Stimulated activated CD4-positive, alpha-beta T cell treated with anti-CD3 and anti-CD28 coated beads, Interleukin-12 subunit alpha, Interleukin-12 subunit beta, amount 100 ng/mL, for 4 hours (primary cell): ENCODE measurements at regions not wholly inside any gene's neighbourhood (a gene's known extent, or its start where the extent isn't known, plus 50 kb on each side); places are given as distances from the start of the nearest gene placed in this dataset.

Source experiments
- DNase-seq: peaks from one replicate; pipeline ENCODE4 v3.0.0-alpha.2; 2020

DNA sequence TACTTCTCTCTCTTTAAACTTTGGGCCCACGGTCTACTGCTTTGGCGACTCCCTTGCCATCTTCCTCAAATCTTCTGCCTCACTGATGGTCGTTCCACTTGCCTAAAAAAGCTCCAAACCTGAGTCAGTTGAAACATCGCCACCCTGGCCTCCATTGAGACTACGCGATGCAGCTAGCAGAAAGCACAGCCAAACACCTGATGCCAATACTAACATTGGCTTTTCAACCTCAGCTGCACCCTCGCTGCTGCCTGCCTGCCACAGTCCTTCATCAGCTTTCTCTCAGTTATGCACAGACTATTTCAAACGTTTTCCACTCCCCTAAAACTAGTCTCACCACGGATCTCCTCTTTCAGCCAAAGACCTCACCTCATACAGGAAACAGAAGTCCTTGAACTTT, 214.2 kb upstream of the TMCO5A start:
- DNase-seq: no peak

DNA sequence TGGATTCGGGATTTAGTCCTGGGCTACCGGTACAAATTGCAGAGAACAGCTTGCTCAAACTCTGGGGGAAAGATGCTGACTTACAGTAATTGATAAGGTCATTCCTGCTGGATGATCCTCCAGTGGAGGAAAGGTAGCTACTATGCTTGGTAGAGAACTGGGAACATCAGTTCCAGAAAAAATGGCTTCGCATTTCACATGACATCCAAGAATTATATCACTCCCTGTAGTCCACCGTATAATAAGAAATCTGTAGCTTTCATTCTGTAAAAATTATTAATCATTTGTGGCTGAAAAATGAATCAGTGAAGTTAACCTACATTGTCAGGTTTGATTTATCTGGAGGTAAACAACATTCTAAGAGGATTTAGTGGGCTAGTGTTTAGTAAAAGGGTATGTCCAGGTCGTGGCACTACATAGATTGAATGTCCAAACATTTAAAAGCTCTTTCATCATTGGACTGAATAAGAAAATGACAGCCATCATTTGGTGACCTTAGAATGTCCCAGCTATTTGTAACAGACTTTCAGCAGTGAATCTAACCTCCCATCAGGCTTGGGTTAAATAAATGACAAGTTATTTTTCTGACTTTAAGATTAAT, 203.2 kb upstream of the TMCO5A start:
- no peak for DNase-seq

DNA sequence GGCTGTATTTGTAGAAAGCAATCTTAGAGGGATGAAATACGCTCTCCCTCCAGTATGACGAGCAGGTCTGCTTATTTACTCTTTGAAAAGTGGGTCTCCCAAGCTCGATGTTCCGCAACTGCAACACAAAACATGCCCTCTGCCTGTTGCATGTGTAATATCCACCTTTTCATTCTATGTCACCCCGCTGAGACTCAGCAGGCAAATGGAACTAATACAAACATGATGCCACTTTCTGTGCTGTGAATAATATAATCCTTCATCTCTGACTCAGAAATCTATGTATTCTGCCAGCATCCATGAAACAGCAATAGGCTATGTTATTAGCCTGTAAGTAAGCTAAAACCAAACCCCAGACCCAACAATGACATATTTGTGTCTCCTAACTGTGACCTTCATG, 200.8 kb upstream of the TMCO5A start:
- DNase-seq: no peak

DNA sequence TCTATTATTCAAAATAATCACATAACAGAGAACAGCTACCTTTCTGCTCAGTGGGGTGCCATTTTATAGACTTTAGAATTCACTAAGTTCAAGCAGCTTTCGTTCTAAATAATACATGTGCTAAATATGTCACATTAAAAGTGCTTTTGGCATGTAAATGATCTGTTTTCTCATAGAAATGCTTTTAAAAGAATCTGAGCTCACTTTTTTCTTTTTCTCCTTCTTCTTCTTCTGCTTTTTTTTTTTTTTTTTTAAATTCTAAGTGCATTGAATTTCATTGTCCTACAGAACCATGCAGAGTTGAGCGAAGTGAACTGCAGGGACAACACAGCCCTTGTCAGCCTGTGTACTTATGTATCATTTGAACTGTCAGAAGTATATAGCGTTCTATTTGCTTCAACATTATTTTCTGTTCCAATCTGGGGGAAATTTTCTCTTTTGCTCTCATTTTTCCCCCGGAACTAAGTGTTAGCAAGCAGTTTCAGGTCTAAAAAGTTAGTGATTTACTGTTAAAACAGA, 193.8 kb upstream of the TMCO5A start:
- no peak for DNase-seq

DNA sequence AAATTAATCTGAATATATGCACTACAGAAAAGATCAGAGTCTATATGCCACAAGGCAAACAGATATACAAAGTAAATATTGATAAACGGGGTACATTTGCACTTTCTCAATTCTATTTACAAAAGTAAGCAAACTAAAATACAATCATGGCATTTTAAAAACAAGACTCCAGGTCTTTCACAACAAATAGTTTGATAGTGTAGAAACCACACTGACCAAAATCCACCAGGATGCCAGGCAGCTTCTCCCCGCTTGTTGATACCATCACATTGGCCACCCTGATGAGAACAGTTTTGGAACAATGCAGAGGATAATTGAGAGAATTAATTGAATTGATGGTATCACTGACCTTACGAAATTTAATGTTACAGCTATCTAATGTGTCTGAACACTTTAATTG, 190.6 kb upstream of the TMCO5A start:
- DNase-seq: no peak

DNA sequence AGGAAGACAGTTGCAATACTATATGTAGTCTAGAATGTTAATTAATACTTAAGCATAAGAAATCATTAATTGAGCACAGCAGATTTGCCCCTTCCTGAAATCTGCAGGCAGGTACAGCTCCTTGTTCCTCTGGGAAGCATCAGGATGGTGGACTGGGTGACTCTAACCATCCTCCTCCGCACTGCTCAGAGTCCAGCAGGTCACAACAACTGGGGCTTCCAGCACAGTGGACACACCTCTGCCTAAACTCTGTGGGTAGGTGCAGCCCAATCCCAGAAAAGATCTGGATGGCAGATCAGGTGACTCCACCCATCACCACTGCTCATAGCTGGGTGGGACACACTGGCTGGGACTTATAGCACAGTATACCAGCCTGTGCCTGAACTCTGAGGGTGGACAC, 189.9 kb upstream of the TMCO5A start:
- DNase-seq: no peak

DNA sequence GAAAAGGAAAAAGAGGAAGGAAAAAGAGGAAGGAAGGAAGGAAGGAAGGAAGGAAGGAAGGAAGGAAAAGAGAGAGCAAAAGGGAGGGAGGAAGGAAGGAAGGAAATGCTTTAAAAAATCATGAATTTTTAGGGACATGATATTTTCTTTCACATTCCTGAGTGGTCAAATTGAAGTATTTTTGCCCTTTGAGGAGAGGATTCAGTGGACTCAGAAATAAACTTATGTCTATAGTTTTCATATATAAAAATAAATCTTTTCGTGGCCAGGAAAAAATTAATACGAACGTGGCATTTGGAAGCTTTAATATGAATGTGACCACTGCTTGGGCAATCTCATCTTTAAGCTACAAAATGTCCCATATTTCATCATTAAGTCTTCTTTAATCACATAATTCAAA, 183.0 kb upstream of the TMCO5A start:
- no peak for DNase-seq

DNA sequence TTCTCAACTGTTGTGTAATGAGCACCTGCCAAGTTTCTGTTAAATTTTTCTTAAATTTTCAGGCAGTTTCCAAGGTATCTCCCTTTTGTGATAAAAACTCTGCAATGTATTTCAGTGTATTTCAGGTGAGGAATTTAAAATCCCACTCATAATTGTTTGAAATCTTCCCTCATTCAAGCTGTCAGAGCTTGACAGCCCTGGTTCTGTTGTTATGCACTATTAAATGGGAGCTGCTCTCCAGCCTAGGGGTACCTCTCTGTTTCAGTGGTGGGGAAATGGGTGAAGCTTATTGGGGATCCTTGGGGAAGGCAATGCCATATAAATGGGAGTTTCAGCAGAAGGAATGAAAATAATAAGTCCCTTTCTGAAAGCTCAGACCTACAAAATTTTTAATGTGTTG, 178.0 kb upstream of the TMCO5A start:
- no peak for DNase-seq

DNA sequence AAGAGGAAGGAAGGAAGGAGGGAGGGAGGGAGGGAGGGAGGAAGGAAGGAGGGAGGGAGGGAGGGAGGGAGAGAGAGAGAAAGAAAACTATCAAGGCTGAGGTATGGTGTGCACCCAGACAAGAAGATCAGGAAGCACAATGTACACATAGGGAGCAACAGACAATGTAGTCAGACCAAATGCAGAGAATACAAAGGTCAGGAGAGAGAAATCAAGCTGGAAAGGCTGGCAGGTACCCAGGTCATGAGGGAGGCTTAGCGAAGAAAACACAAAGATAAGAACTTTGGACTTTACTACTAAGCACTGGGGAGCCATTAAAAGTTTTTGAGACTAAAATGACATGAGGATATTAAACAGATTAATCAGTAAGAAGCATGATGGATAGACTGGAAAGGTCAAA, 176.0 kb upstream of the TMCO5A start:
- DNase-seq: no peak

DNA sequence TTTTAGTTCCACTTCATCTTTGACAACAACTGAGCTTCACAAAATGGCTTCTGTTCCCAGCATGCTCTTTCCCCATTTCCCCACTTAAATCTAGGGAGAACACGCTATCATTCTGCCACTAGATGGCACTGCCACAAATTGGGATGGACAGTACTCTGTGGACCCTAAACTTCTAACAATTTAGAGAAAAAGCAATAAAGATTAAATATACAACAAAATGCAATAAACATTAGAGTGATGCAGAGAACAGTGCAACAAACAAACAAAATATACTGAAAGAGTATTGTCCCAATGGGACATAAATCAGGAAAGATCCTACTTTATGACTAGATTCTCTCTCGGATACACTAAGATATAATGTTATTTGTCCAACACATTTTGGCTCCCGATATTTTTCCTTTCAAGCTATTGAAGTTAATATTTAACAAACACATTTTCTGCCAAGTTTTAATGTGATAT, 169.7 kb upstream of the TMCO5A start:
- DNase-seq: peak; percentile 3

DNA sequence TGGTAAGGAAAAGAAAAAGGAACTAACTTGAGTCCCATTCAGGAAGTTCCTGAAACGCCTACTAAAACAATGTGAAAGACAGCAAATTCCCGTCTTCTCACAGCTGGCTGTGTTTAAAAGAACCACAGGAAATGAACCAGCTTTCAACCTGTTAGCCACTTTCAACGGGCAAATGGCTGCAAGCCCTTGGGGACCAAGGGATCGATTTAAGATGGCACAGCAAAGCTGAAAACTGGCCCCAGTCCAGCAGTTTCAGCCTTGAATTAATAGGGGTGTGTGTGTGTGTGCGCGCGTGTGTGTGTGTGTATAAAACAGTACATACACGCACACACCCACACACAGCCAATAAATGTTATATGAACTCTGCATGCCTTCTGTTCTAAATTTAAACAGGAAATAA, 168.7 kb upstream of the TMCO5A start:
- DNase-seq: no peak

DNA sequence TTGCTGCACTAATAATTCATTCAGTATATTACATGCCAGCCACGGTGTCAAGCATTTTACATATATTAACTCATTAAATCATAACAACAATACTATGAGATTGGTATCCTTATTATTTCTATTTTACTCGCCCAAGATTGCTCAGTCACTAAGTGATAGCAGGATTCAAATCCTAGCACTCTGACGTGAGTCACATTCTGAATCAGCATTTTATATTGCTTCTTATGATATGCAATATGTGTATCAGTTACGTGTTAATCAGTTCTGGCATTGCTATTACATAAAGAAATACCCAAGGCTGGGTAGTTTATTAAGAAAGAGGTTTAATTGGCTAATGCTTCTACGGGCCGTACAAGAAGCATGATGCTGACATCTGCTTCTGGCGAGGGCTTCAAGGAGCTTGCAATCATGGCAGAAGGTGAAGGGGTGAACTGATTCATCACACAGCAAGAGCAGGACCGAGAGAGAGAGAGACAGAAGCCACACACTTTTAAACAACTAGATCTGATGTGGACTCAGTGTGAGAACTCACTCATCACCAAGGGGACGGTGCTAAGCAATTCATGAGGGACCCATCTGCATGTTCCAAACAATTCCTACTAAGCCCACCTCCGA, 166.5 kb upstream of the TMCO5A start:
- DNase-seq: no peak

DNA sequence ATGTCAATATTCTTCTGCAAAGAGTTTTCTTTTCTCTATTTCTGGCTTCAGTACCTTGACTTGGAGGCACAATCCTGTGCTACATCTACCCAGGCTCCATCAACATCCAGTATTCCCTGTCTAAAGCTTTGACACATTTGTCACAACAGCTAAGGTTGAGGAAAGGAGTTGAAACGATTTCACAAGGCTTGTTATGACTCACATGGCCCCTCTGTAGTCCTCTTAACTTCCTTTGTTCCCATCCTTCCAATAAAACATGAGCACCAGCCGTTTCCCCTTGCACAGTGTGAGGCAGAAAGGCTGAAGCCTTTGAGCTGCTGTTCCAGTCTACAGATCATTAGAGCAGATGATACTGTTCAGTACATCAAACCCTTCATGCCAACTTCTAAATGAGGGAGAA, 163.0 kb upstream of the TMCO5A start:
- no peak for DNase-seq

DNA sequence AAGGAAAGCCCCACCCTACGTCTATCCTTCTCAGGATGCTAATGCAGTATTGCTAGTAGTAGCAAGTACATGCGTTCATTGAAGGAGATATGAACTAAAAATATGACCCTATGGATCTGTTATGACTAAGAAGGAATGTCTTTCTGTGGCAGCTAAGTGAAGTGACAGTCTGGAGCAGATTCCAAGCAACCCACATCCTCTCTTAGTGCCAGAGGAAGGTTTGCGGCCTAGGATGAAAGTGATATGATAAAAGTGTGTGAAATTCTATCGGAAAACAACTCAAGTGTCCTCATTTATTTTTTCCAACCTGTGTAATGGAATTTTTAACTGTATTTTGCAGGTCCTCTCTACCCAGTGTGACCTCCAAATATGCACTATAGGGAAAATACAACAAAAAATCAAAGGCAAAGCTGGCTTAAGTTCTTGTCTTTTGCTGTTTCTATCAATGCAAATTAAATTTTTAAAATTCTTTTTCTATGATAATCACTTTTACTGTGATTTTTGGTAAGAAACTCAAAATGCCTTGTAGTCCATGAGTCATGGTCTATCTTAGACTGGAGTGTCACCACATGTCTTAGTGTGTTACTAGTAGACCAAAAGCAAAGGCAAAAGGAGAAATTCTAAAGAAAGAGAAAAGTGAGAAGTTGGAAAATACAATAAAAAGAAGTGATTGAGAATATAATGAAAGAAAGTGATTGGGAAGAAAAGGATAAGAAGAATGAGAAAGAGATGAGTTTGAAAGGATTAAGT, 161.2 kb upstream of the TMCO5A start:
- no peak for DNase-seq

DNA sequence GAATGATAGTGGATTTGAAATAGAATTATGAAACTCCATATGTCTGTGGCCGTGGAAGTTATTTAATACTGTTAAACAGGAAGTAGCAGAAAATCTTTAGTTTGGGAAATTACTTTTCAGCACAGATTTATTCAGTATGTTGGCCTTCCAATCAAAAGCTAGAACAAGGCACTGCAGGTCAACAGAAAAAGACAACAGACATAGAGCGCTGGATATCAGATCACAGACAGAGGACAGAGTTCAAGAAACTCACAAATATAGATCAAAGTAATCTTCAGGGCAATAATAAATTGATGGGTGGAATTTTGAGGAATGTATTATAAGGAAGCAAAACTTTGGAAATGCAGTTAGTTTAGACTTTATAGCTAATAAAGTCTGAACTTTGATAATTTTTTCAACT, 159.5 kb upstream of the TMCO5A start:
- no peak for DNase-seq

DNA sequence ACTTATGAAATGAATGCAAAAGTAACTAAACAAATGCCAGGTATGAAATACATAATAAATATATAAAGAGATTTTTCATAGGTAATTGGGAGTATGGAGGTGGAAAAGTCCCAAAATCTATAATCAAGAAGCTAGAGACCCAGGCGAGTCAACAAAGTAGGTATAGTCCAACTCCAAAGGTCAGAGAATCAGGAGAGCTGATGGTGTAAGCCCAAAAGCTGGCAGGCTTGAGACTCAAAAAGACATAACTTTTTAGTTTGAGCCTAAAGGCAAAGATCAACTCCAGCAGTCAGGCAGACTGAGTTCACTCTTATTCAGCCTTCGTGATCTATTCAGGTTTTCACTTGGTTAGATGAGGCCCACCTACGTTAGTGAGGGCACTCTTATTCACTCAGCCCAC, 157.4 kb upstream of the TMCO5A start:
- no peak for DNase-seq

DNA sequence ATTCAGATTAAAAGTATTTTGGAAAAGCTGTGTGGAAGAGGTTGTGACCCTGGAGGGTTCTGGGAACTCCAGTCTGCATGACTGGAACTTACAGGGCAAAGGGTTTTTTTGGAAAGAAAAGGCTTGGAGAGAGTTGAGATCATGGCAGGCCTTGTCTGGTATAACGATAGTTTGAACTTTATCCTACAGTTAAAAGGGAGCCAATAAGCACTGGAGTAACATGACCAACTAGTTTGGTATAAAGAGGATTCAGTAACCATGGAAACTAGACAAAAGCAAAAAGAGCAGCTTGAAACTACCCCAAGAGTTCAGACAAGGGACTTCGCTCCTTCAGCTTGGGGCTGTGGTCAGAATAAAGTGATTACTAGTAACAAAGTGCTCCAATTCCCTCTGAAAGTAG, 151.2 kb upstream of the TMCO5A start:
- DNase-seq: no peak

DNA sequence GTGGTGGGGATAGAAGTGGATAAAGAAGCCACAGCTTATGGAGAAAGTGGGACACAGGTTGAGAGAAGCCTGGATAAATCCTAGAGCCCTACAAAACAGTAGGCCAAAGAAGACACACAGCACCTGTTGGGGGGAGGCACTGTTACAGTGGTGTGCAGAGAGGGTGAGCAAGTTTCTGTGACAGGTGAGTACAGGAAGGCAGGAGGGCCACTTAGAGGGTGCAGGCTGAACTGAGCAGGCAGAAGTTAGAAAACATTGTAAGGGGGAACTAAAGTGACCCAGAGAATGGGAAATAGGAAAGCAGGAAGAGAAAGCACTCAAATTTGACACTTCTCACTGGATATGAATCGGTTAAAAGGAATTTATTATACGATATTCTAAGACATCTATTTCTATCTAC, 146.1 kb upstream of the TMCO5A start:
- no peak for DNase-seq

DNA sequence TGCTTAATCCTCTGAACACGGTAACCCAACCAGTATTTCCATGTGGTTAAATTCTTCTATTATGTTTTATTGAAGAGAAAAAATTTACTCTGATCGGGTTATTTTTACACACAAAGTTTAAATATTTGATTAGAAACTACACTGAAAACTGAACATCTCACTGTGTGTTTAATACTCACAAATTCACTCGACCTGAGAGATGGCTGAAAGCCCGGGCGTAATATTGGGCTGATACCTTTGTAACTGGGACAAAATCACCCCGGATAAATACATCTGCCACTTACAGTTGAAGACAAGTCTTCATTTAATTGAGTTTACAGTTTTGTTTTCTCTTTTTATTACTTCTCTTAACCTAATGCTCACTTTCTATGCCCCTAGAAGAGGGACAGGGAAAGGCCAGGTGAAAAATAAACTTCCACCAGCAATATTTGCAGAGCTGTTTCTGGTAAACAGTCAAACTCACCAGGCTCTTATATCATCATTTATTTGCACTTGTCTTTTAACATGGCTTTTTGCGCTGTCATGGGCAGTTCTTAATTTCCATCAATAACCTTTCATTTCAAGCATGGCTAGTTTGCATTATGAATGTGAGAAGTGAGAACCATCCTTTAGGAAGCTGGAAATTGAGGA, 145.6 kb upstream of the TMCO5A start:
- no peak for DNase-seq

DNA sequence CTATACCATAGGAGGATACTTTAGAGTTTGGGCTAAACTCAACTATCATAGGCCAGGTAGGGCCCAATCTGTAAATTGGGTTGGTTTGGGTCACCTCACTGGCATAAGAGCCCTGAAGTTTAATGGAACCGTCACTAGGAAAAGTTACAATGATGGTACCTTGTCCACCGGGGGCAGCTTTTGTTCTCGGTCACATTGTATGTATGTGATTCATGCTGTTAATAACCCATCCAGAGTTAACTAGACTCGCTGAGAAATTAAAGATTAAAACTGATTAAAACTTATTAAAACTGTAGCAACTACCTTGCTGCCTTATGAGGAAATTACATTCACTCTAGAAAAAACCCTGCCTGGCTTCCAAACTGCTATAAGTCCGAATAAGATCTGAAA, 145.0 kb upstream of the TMCO5A start:
- DNase-seq: no peak

DNA sequence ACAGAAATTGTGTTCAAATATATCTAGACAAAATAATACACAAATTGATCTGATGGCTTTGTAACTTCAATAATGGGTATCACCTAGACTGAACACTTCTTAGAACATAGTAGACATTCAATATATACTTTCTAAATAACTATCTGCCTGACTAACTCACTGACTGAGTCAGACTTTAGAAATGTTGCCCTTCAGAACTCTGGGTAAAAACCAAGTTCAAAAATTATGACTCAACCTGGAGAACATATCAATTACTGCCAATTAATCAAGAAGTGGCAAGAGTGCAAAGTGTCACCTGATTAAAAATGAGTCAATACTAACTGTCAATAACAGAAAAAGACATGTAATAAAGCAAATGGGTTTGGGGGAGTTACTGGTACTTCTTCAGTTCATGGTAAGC, 144.6 kb upstream of the TMCO5A start:
- DNase-seq: no peak

DNA sequence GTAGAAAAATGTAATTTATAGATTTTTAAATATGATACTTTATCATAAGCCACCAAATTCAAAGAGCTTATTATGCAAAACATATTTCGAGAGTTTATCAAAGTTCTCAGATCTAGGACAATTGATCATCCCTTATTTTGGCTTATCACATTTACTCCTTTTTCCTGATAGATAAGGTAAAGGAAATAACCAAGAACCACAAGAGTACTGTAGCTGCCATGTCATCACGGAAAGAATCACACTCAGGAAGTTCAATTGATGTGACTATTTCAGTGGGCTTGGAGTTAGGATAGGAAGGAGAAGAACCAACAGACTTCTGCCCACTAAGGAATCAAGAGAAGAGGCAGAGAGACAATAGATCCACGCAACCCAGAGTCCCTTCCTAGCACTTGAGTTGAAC, 142.7 kb upstream of the TMCO5A start:
- no peak for DNase-seq

DNA sequence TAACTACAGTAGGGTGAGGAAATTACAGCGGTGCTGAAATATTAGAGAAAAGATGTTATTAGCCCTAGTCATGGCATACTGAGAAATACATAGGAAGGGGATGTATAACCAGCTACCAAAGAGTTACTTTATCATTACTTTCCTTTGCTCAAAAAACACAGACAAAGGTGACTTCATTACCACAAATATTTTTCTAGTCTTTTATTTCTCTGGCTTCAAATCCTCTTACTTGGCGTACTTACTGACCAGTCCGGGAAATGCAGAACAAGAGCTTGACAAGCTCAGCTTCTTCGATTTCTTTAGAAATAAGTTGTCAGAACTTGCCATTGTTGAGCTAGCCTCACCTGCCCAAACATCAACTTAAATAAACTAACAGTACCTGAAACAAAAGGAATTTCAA, 142.1 kb upstream of the TMCO5A start:
- no peak for DNase-seq

DNA sequence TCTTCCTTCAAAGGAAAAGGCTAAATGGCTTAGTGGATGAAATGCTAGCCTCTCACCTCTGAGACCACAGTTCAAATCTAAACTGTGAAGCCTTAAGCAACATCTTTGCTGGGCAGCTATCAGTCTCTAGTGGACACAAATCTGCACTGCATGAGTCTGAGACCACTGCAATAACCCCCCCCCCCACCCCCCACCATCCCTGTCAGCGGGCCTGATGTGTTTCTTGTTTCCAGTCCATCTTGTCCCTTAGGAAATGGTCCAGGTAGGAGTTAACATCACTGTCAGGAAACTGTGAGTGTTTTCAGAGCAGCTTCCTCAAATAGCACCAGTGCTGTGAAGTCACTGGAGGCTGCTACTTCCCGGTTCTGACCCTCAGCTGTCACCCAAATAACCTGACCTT, 140.6 kb upstream of the TMCO5A start:
- DNase-seq: no peak
